Stimulated activated CD4-positive, alpha-beta T cell treated with anti-CD3 and anti-CD28 coated beads, TNF-alpha, amount 100 ng/mL, for 48 hours (primary cell): ENCODE measurements at regions not wholly inside any gene's neighbourhood (a gene's known extent, or its start where the extent isn't known, plus 50 kb on each side); places are given as distances from the start of the nearest gene placed in this dataset.

Source experiments
- DNase-seq, 3 donors: peaks; one replicate each; pipeline ENCODE4 v3.0.0-alpha.2; 2020; ENCODE audit warnings: low read depth in 3 of 3

DNA sequence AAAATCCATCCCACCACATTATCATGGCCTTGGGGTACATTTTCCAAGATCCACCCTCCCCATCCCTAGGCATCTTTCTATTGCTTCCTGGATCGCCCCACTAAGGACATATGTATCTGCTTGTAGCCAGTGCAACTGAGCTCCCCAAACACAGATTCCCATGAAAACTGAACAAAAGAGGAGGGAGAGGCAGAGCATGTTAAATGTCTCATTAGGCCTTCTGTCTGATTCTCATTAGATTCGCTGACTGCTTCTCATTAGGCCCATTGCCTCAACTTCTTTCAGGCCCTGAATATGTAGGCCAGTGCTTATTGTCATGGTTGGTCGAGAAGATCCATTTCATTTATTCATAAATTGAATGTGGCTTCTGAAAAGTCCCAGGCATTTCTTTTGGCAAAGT is 698.9 kb downstream of the INHBA start:
- no peak for DNase-seq

GRCh38 chr7:41003611-41003940 is 699.3 kb downstream of the INHBA start:
- no peak for DNase-seq

DNA sequence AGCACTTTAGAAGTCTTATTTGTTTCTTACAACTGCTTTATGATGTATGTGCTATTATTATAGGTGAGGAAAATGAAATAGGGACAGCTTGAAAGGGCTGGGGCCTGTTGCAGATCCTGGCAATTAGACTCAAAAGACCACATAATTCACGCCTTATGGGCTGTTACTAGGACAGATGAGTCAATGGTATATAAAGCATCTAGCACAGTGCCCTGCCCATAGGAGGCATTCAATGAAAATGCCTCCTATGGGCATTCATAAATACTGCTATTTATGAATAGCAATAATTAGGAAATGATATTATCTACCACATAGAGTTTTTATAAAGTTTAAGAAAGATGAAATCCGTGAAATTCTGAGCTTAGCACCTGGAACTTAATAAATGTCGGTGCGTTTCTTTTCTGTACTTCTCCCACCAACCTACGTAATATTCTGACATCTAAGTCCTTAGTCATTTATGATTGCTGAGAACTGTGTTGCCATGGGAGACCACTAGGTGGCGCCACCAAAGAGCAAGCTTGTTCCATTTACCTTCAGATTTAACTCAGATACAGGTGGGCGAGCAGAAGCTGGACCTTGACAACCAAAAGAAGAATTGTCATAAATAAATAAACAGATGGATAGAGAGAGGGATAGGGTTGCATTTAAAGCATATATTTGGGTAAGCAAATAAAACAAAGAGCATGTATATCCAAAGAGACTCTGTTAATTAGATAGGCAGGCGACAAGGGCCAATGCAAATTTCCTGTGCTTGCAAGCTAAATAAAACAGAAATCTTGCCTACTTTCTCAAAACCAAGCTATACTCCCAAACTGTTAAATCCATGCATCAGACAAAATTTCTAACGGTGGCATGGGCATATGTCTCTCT is 699.9 kb downstream of the INHBA start:
- peak; percentile 1 to 7 (median 6) for DNase-seq

GRCh38 chr7:41000042-41000441 is 702.8 kb downstream of the INHBA start:
- DNase-seq = no peak

DNA sequence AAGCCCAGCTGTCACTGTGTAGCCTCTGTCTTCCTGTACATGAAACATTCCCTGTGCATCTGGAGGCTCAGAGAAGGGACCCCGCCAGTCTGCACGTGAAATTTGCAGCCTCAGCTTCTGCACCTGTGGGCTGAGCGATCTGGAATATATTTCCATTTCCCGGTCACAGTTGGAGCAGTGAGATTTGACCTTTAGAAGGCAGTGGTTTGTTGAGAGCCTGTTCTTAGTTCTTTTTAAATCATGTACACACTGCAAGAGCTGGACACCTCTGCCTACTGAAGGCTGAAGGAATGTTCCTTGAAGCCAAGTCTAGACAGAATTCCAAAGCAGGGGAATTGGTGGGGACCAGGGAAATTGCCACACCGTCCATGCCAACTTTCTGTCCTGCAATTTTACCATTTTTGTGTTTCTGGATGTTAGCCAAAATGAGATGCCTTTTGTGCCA is 706.6 kb downstream of the INHBA start:
- DNase-seq = no peak

- DNase-seq = no peak
Measured at GRCh38 chr7:40990841-40991240, 712.0 kb downstream of the INHBA start.

DNA sequence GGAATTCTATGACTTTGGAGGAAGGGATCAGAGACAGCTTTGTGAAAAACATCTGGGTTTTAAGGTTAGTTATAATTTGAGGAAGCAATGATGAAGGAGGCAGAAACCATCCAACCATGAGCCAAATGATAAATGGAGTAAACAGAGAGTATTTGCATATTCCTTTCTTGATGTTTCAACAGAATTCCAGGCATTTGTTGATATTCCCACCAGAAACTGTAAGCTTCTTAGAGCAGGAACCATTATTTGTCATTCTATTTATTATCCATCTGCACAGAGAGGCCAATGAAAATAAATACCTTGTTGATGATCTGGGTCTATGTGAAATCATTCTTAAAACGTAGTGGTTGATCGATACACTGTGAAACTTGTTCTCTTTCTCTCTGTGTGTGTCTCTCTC is 715.3 kb downstream of the INHBA start:
- DNase-seq = no peak

GRCh38 chr7:40986351-40986873 is 716.5 kb downstream of the INHBA start:
- DNase-seq = no peak

DNA sequence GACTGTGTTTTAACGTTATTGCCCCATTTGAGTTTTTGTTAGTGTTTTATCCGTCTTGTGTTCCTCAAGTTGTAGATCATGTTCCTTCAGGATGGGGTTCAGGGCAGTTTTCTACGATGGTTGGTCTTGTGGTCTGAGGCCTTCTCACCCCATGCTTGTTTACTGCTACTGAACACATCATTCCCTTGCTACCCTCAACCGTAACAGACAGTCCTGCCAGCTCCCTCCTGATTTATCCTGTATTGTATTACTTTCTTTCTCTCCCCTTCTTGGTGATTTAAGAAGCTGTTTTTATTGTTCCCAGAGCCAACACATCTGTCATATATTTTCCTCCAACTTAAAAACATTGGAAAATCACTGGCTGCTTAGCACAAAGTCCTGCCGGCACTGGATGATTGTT is 719.8 kb downstream of the INHBA start:
- no peak for DNase-seq

GRCh38 chr7:40979296-40979695 is 723.6 kb downstream of the INHBA start:
- DNase-seq = no peak

GRCh38 chr7:40978047-40978446 is 724.8 kb downstream of the INHBA start:
- no peak for DNase-seq

GRCh38 chr7:40977533-40977932 is 725.4 kb downstream of the INHBA start:
- DNase-seq = no peak

- DNase-seq = no peak
Measured at GRCh38 chr7:40972426-40972825, 730.5 kb downstream of the INHBA start.

DNA sequence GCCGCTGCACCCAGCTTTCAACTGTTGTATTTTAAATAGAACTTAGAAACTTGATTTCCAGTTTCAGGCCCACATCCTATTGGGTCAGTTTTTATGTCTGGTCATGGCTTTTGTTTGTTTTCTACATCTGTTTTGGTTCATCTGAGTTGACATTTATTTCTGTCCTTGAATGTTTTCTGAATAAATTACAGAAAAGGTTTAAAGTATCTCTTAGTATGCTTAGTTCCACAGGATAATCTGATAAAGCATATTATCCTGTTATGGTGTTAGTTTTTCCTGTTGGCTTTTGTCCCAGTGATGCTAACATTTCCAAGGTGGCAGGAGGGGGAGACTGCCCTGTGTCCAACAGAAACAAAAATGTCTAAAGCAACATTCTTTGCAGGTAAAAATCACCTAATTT is 733.2 kb downstream of the INHBA start:
- no peak for DNase-seq

DNA sequence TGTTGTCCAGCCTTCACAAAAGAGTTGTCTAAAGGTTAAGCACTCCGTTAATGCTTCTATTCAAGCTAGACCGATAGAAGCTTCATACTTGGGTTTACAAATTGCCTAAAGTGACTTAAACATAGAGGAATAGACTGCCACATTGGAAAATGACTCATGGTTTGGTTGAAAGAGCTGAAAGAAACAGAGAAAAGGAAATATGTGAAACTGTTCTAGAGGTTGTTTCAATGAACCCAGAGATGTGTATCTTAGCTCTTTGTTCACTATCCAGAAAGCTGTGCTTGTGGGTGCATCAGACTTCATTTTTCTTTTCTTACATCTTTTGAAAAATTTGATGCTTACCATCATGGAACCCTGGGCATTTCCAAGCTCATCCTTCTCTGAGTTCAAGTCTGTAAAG is 736.2 kb downstream of the INHBA start:
- DNase-seq = no peak

DNA sequence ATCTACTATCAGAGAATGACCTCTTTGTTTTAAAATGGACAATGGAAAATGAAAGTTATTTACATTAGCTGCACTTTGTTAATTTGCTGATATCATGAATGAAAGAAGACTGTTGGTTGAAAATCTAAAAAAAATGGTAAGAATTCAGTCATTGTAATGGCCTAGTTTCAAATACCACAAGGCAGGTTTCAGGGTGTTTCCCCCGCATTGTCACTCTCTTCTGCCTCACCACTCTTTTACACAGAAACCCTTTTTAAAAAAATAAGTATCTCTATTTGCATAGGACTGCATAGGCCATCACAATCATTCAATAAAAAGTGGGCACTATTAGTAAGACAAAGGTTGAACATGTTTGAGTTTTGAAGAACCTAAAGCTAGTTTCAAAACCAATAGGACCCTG is 737.1 kb downstream of the INHBA start:
- no peak for DNase-seq

- no peak for DNase-seq
Measured at GRCh38 chr7:40965016-40965415, 737.9 kb downstream of the INHBA start.

DNA sequence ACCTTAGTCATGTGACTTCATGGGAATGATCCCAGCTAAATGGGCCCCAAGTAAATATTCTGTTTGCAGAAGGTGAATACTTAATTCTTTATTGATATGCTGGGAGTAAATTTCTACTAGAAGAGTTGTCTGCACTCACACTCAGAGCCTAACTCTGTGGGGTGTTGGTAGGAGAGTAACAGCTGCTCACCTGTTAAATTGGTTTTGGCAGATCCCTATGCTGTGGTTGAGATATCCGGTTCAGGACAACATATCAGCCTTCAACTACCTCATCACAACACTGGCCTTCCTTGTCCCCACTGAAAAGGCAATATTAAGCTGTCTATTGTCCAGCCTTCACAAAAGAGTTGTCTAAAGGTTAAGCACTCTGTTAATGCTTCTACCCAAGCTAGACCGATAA is 738.3 kb downstream of the INHBA start:
- no peak for DNase-seq

- DNase-seq = no peak
Measured at GRCh38 chr7:40959955-40960354, 742.9 kb downstream of the INHBA start.

- DNase-seq = no peak
Measured at GRCh38 chr7:40948239-40948638, 754.7 kb downstream of the INHBA start.

DNA sequence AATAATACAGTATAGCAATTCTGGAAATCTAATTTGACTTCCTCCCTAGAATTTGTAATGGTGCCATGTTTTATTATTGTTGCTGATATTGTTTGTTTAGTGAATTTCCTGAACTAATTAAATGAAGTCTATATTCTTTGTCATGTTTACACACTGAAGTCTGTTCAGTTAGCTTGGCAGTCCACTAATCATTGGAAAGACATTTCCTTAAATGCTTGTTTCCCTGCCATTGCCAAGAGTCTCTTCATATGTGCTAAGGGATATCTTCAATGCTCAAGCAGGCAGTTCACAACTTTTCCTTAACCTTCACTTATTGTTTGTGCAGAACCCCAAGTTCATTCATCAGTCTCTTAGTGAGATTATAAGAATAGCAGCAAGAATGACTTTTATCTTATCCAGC is 755.3 kb downstream of the INHBA start:
- no peak for DNase-seq

DNA sequence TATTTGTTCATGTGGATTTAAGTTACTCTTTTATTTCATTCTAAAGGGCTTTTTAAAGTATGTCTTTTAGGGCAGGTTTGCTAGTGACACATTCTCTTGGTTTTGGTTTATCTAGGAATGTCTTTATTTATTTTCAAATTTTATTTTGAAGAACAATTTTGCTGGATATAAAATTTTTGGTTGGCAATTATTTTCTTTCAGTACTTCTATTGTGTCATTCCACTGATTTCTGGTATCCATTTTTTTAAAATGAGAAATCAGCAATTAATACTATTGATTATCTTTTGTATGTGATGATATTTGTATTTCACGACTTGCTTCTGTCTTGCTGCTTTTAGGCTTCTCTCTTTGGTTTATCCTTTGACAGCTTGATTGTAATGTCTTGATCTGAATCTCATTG is 756.3 kb downstream of the INHBA start:
- no peak for DNase-seq

- DNase-seq = no peak
Measured at GRCh38 chr7:40945788-40946187, 757.1 kb downstream of the INHBA start.
